ENCODE measurements at regions not wholly inside any gene's neighbourhood (a gene's known extent, or its start where the extent isn't known, plus 50 kb on each side); places are given as distances from the start of the nearest gene placed in this dataset.

GRCh38 chrX:129040124-129040523 is 483.2 kb downstream of the SMARCA1 start:
- H3K4me3 ChIP-seq (ENCODE audit: low read depth, low read length) = no peak overlapping the region

DNA sequence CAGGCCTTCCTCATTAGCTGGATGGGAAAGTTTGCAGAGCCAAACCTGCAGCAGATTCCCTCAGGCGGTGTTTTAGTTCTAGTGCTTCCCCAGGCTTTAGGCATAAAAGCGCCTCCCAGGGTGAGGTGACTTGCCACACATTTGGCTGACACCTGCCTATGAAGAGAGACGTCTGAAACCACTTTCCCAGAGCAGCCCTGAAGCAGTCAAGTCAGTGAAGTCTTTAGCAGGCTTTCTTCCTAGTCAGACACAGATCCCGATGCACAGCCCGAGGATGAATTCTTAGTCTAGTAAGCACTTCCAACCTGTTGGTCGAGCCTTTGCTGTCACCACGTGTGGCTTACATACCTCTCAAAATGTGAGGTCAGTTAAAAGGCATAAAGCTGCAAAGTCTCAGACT is 484.1 kb downstream of the SMARCA1 start:
- no peak overlapping the region for H3K4me3 ChIP-seq (ENCODE audit: low read depth, low read length)
- TF ChIP-seq CTCF (IDR thresholded peaks at IDR 0.05; ENCODE audit: low read depth, low read length) = no peak
- in situ Hi-C loops (cut with HindIII; ENCODE audit: low sequenced_read_pairs) = no loop called here
- no peak for DNase-seq (ENCODE audit: low read depth, low spot score)

More at GRCh38 chrX:129040124-129040523, 483.2 kb downstream of the SMARCA1 start:
- no peak for DNase-seq (ENCODE audit: low read depth, low spot score)
- in situ Hi-C loops (cut with HindIII; ENCODE audit: low sequenced_read_pairs) = no loop called here
- TF ChIP-seq CTCF (IDR thresholded peaks at IDR 0.05; ENCODE audit: low read depth, low read length) = no peak

- in situ Hi-C loops (cut with HindIII; ENCODE audit: low sequenced_read_pairs) = no loop called here
- DNase-seq (ENCODE audit: low read depth, low spot score) = no peak
- no peak for TF ChIP-seq CTCF (IDR thresholded peaks at IDR 0.05; ENCODE audit: low read depth, low read length)
- no peak overlapping the region for H3K4me3 ChIP-seq (ENCODE audit: low read depth, low read length)
Observed at GRCh38 chrX:129037389-129037788, 485.9 kb downstream of the SMARCA1 start.

DNA sequence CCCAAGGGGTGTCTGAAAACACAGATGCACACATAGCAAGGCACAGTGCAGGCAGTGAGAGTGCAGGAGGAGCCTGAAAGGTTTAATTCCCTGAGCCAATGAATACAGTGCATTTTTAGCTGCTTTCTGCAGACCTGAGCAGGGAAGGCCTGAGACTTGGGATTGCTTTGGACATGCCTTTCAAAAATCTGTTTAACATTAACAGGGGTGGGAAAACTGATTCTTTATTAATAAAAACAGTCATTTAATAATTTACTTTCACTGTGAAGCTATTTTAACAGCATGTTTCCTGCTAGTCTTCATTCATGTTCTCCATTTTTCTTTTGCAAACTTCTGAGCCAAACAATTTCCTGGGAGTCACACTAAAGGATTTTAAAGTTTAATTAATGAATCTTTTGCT is 488.1 kb downstream of the SMARCA1 start:
- in situ Hi-C loops (cut with HindIII; ENCODE audit: low sequenced_read_pairs) = no loop called here
- TF ChIP-seq CTCF (IDR thresholded peaks at IDR 0.05; ENCODE audit: low read depth, low read length) = no peak
- DNase-seq (ENCODE audit: low read depth, low spot score) = no peak
- no peak overlapping the region for H3K4me3 ChIP-seq (ENCODE audit: low read depth, low read length)

GRCh38 chrX:129034196-129034595 is 489.1 kb downstream of the SMARCA1 start:
- no peak overlapping the region for H3K4me3 ChIP-seq (ENCODE audit: low read depth, low read length)
- in situ Hi-C loops (cut with HindIII; ENCODE audit: low sequenced_read_pairs) = no loop called here
- no peak for TF ChIP-seq CTCF (IDR thresholded peaks at IDR 0.05; ENCODE audit: low read depth, low read length)
- no peak for DNase-seq (ENCODE audit: low read depth, low spot score)

DNA sequence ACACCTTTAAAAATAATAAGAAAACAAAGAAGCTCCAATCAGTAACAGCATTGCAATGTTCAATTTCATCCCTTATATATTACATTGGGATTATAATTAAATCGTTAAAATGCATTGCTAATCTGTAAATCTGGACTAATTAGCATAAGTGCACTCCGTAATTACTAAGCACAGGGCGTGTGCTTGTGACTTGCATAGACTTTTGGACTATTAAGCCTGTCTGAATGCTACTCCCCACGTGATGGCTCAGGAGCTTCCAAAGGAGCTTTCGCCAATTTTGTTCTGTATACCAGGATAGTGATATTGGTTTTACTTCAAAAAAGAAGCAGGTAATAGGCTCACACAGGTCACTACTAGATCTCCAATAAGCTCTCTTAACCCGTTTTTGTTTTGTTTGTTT is 497.1 kb downstream of the SMARCA1 start:
- in situ Hi-C loops (cut with HindIII; ENCODE audit: low sequenced_read_pairs) = no loop called here
- no peak for DNase-seq (ENCODE audit: low read depth, low spot score)
- no peak overlapping the region for H3K4me3 ChIP-seq (ENCODE audit: low read depth, low read length)
- TF ChIP-seq CTCF (IDR thresholded peaks at IDR 0.05; ENCODE audit: low read depth, low read length) = no peak

- in situ Hi-C loops (cut with HindIII; ENCODE audit: low sequenced_read_pairs) = no loop called here
- no peak for TF ChIP-seq CTCF (IDR thresholded peaks at IDR 0.05; ENCODE audit: low read depth, low read length)
- no peak for DNase-seq (ENCODE audit: low read depth, low spot score)
- no peak overlapping the region for H3K4me3 ChIP-seq (ENCODE audit: low read depth, low read length)
Observed at GRCh38 chrX:129025376-129025775, 497.9 kb downstream of the SMARCA1 start.
